Stimulated activated naive CD8-positive, alpha-beta T cell treated with anti-CD3 and anti-CD28 coated beads, Interleukin-15, Interleukin-2, amounts not matched to agents 100 ng/mL and 50 ng/mL, for 24 hours (primary cell): ENCODE measurements at regions not wholly inside any gene's neighbourhood (a gene's known extent, or its start where the extent isn't known, plus 50 kb on each side); places are given as distances from the start of the nearest gene placed in this dataset.

Experiments used
- H3K27ac Mint-ChIP-seq: one replicate; pipeline ENCODE4 v1.8.0; 2021; ENCODE audit warnings: mild to moderate bottlenecking, mixed read lengths
- H3K27me3 Mint-ChIP-seq: one replicate; pipeline ENCODE4 v1.8.0; 2021; ENCODE audit warnings: mixed read lengths
- H3K36me3 Mint-ChIP-seq: one replicate; pipeline ENCODE4 v1.8.0; 2021; ENCODE audit warnings: low read depth, mixed read lengths
- H3K4me1 Mint-ChIP-seq: one replicate; pipeline ENCODE4 v1.8.0; 2021; ENCODE audit warnings: low read depth, mixed read lengths
- H3K4me3 Mint-ChIP-seq: one replicate; pipeline ENCODE4 v1.8.0; 2021; ENCODE audit warnings: mild to moderate bottlenecking, mixed read lengths
- H3K9me3 Mint-ChIP-seq: one replicate; pipeline ENCODE4 v1.8.0; 2021; ENCODE audit warnings: mixed read lengths

DNA sequence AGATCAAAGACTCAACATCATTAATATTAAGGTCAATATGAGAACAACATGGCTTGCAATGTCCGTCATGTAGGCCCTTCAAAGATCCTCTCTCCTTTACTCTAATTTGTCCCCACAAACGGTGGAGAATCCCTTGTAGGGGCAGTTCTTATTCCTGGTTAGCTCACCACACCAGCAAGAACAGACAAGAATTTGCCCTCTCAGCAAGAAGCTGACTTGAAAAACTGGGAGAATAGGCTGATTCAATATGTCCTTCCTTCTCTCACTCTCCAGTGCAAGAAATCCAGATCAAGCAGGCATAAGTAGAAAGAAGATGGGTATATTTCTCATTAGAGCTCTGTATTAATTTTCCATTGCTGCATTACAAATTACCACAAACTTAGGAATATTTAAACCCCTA is 704.2 kb upstream of the SLIT2 start:
- Mint-ChIP-seq H3K27ac (no peak overlapping the region), H3K36me3 (no peaks in the 10 kb centered on the region), H3K4me3 (no peak overlapping the region), H3K4me1 (no peaks in the 10 kb centered on the region), H3K27me3 (no peaks in the 10 kb centered on the region), H3K9me3 (peaks cover 18% of the 10 kb centered on the region)

DNA sequence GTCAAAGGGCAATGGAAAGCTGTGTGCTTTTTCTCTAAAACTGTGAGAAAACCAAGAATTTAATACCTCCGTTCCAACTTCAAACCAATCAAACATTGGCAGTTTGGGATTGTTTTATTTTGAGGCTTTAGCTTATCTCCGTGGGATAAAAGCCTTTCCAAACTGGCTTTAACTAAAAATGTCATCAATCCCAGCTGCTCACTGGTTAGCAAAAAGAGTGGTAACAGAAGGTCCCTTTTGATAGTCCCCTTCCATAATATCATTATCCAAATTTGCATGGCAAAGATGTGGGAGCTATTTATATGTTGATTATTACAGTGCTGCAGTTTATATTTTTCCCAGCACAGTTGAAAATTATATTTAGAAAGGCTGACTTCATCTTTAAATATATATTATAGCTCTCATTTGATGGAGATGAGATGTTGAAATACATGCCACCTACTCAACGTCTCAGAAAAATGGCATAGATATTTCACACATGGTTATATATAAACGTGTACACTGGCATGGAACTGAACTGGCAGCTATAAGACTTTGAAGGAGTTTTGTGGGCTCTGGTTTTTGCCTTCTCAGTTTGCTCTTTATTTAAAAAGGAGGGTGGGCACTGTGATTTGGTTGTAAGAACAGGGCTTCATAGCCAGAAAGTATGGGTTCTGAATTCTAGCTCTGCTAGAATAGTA is 707.1 kb upstream of the SLIT2 start:
- H3K9me3 Mint-ChIP-seq: peaks cover 15% of the 10 kb centered on the region

DNA sequence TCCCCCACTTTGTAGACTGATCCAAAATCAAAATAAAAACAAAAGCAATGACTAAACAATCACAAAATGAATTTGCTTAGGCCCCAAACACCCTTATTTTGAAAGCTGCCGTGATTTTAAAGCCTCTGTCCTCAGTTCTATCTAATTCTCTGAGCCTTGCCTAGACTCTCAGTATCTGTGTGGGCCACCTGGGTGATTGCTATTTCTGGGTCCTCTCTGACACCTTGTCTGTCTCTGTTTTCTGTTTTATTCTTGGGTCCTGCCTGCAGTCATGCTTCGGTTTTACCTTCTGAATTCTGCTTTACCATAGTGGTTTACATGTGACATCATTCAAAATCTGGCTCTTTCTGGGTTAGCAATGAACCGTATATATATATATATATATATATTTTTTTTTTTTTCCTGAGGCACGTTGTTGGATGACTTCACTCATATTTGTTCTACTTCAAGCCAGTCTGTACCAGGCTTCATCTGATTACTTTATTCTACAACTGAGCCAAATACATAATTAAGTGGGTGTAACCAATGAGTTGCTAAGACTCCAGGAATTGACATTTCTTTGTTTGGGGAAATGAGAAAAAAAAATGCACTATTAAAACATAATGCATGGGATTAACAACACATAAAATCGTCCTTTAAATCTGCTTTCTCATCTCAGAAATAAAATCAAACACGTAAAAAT is 710.7 kb upstream of the SLIT2 start:
- Mint-ChIP-seq H3K27ac (no peak overlapping the region), H3K4me1 (no peaks in the 10 kb centered on the region)

More for the DNA sequence above, 707.1 kb upstream of the SLIT2 start:
- H3K27me3 Mint-ChIP-seq: no peaks in the 10 kb centered on the region
- no peaks in the 10 kb centered on the region for H3K4me1 Mint-ChIP-seq
- no peaks in the 10 kb centered on the region for H3K36me3 Mint-ChIP-seq
- H3K27ac Mint-ChIP-seq: no peak overlapping the region
- H3K4me3 Mint-ChIP-seq: no peak overlapping the region

DNA sequence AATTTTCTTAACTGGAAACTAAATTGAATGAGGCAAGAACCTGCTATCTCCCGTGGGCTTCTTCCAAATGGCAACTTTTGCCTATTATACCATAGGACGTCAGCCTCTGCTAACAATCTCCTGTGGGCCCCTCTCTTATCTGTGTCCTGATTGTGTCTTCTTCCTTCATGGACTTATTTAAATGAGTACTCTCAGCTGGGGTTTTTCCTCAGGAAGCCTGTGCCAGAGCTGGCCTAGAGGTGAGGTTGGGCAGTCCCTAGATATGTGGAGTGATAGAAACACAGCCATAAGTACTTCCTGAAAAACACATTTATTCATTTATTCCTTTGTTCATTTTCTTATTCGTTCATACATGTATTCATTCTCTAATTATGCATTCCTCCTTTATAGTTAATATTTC is 712.5 kb upstream of the SLIT2 start:
- peaks cover 10% of the 10 kb centered on the region for H3K9me3 Mint-ChIP-seq
- H3K27me3 Mint-ChIP-seq: no peaks in the 10 kb centered on the region
- no peak overlapping the region for H3K27ac Mint-ChIP-seq
- H3K4me3 Mint-ChIP-seq: no peak overlapping the region
- H3K36me3 Mint-ChIP-seq: no peaks in the 10 kb centered on the region
- no peaks in the 10 kb centered on the region for H3K4me1 Mint-ChIP-seq

More for the DNA sequence above, 710.7 kb upstream of the SLIT2 start:
- Mint-ChIP-seq H3K4me3 (no peak overlapping the region), H3K36me3 (no peaks in the 10 kb centered on the region), H3K9me3 (peaks cover 13% of the 10 kb centered on the region), H3K27me3 (no peaks in the 10 kb centered on the region)

DNA sequence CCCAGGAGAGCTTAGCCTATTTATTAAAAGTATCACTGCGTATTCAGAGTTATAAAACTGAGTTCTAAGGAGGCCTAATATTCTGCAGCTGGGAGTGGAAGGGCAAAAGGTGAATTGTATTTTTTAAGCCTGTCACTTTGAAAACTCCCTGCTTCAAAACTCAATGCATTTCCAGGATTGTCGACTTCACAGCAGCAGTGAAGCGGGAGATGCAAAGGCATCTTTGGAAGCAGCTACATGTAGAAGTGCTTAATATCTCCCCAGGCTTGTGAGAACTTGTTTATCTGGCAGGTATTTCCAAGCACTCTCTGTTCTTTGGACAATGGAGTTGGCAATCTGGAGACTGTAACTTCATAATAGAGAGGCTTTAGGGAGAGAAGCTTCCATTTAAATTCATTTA is 717.5 kb upstream of the SLIT2 start:
- Mint-ChIP-seq H3K36me3 (no peaks in the 10 kb centered on the region), H3K9me3 (peaks cover 6% of the 10 kb centered on the region), H3K4me3 (no peak overlapping the region), H3K27me3 (no peaks in the 10 kb centered on the region), H3K27ac (no peak overlapping the region), H3K4me1 (no peaks in the 10 kb centered on the region)

DNA sequence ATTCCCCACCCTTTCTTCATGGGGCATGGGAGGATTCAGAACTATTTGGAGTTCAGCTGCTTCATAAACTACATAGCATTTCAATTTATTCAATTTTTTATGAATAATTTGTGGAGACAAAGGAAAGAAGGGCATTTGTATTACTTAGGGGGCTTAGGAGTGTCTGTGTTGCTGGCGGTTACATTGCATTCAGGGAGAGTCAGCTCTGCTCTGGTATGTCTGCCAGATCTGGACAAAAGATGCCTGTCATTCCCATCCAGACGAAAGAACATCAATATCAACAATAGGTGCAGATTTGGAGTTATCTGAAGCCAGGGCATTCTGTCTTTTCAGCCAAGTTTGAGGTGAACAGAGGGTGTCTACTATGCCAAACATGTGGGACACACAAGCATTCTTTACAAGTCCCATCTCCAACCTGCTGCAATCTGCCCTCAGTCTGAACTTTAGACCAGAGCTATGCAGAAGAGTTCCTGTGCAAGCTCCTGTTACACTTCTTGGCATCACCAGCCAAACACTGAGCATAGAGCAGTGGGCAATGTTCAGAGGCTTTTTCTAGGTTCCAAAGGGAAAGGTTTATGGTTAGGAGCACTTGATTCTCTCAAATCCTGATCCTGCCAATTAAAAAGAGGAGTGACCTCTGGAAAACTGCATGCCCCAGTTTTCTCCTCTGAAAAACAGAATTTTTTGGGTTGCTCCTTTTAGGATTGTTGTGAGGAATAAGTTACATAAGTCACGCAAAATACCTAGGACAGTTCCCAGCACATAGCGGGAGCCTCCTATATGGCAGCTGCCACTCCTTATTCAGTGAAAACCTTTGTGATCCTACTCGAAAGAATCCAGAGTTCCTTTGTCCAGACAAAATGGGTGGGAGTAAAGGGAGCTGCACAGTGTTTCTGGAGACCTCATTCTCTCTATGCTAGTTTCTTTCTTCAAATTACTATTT is 719.5 kb upstream of the SLIT2 start:
- Mint-ChIP-seq H3K27me3 (no peaks in the 10 kb centered on the region), H3K9me3 (peaks cover 6% of the 10 kb centered on the region), H3K36me3 (no peaks in the 10 kb centered on the region), H3K4me1 (no peaks in the 10 kb centered on the region), H3K27ac (no peak overlapping the region), H3K4me3 (no peak overlapping the region)

DNA sequence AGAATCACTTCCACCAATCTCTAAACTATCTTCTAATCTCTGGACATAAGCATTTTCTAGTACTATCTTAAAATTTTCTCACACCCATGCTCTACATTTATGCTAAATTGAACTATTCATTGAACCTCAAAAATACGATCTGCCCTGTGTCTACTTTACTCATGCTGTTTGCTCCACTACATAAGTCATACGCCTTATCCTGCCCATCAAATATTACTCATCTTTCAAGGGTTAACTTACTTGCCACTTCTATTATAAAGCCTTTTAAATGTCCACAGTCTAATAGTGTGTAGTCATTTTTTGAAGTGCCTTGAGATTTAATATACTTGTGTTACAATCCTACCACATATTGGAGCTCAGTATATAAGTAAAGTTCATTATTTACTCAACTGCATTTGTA is 727.7 kb upstream of the SLIT2 start:
- Mint-ChIP-seq H3K36me3 (no peaks in the 10 kb centered on the region), H3K4me3 (no peak overlapping the region), H3K4me1 (no peaks in the 10 kb centered on the region), H3K27ac (no peak overlapping the region), H3K27me3 (no peaks in the 10 kb centered on the region), H3K9me3 (peaks cover 10% of the 10 kb centered on the region)

DNA sequence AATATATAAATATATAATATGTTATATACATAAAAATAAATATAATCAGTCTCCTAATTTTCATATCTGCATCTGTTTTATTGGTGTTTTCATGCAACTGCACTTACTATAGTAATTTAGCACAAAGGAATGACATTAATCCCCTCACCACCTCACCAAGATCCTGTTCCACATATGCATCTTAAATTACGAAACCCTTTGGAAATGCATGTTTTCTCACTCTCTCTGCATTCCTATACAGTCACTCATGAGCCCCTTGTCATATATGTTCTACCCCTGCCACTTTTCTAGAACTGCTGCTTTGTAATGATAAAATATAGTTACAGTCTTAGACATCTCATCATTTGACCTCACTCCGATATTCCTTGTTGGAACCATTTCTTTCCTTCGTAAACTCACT is 728.7 kb upstream of the SLIT2 start:
- H3K27me3 Mint-ChIP-seq: no peaks in the 10 kb centered on the region
- H3K4me3 Mint-ChIP-seq: no peak overlapping the region
- no peaks in the 10 kb centered on the region for H3K36me3 Mint-ChIP-seq
- H3K9me3 Mint-ChIP-seq: peaks cover 10% of the 10 kb centered on the region
- H3K27ac Mint-ChIP-seq: no peak overlapping the region
- H3K4me1 Mint-ChIP-seq: no peaks in the 10 kb centered on the region

DNA sequence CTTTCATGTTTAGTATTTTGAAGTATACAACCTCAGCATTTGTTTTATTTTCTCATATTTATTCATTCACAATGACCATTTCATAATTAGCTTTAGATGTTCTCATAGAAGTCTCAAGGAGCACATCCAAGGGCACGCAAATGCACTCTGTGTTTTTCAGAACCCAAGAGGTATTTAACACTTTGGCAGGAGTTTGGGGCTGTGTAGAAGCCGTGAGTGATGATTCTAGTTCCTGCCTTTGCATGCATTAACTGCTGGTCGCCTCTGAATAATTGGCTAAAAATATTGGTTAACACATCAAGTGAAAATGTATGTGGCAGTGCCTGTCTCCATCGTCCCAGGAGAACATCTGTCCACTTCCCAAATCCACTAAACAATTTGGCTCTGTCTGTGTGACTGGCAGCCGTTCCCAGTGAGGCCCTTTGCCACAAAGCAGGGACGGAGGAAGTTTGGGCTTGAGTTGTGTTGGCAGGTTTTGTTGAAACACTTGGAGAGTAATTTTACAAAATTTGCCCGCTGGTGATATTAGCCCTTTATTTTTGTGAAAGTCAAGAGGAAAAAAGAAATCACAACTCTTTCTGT is 730.7 kb upstream of the SLIT2 start:
- no peak overlapping the region for H3K27ac Mint-ChIP-seq
- no peaks in the 10 kb centered on the region for H3K4me1 Mint-ChIP-seq
- no peaks in the 10 kb centered on the region for H3K36me3 Mint-ChIP-seq
- H3K9me3 Mint-ChIP-seq: peaks cover 10% of the 10 kb centered on the region
- H3K4me3 Mint-ChIP-seq: no peak overlapping the region
- no peaks in the 10 kb centered on the region for H3K27me3 Mint-ChIP-seq

DNA sequence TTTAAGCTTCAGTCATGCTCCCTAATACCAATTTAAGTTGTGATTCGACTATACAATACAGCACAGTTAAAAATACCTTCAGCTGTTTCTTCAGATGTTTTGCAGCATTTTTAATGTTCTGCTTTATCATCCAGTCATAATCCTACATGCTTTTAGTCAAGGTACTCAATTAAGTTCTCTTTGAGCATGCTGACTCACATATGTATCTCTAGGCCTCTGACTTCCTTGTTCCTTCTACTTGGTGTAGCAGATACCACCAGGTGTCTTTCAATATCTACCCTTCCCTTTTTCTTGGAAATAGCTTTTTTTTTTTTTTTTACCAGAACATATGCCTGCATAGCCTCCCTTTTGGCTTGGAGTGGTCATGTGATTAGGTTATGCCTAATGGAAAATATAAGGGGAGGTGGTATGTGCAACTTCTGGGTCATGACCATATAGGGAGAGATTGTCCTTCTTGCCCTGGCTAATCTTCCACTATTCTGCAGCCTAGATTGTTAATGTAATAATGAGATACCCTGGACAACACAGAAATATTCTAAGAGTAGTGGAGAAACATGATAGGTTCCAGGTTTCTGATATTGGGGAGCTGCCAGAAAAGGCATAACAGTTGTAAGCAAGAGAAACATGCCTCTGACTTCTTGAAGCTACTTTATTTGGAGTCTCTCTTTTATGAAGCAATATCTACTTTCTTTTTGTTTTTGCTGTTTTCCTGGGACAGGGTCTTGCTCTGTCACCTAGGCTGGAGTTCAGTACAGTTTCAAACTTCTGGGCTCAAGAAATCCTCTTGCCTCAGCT is 737.2 kb upstream of the SLIT2 start:
- Mint-ChIP-seq H3K36me3 (no peaks in the 10 kb centered on the region), H3K27ac (no peak overlapping the region), H3K27me3 (no peaks in the 10 kb centered on the region), H3K4me1 (no peaks in the 10 kb centered on the region), H3K9me3 (peaks cover 3% of the 10 kb centered on the region), H3K4me3 (no peak overlapping the region)

DNA sequence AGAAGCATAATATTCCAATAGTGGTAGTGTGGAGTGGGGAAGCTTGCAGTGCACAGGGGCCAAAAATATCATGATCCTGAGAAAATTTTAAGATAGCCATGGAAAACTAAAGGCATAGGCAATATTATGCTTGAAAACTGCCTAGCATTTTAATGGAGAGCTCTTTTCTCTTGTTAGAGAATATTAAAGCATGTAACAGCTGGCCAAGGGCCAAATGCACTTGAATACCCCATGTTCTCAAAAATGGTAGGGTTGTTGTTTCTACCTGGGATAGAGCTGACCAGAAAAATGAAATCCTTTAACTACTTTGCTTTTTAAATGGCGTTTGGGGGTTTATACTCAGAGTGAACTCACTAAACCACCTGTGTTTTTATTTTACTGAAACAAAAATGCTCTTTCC is 739.6 kb upstream of the SLIT2 start:
- Mint-ChIP-seq H3K27me3 (no peaks in the 10 kb centered on the region), H3K9me3 (peaks cover 3% of the 10 kb centered on the region), H3K4me3 (no peak overlapping the region), H3K36me3 (no peaks in the 10 kb centered on the region), H3K4me1 (no peaks in the 10 kb centered on the region), H3K27ac (no peak overlapping the region)

DNA sequence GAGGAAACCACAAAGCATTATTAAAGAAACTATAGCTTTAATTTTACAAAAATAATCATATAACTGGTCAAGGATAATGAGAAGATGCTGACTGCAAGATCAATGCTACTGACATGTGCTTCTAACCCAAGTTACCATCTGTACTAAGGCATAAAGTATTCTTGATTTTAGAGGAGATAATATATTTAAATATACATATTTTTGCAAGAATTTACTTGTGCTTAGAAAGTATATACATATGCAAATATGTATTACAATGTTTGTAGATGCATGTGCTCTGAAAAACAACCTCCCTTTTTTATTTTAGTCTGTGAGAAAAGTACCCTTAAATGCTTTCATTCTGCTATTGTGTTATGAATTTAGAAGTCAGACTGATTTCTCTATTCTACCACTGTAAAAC is 740.7 kb upstream of the SLIT2 start:
- no peak overlapping the region for H3K27ac Mint-ChIP-seq
- no peaks in the 10 kb centered on the region for H3K36me3 Mint-ChIP-seq
- H3K9me3 Mint-ChIP-seq: peaks cover 3% of the 10 kb centered on the region
- H3K27me3 Mint-ChIP-seq: no peaks in the 10 kb centered on the region
- H3K4me3 Mint-ChIP-seq: no peak overlapping the region
- no peaks in the 10 kb centered on the region for H3K4me1 Mint-ChIP-seq

DNA sequence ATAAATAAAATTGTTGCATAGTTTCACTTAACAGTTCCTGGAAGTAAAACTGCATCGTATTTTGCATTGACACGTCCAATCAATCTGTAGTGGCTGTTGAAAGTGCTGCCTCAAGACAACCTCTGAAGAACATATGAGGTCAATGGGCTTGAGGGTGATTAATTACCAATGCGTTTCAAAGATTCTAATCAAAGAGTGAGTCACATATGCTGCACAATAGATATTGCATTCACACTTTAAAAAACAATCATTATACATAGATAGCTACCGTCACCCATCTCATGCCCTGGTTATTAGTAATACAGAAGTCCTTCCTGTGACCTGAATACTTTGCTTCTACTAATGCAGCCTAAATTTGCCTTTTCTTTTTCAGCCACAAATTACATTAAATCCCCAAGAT is 743.3 kb upstream of the SLIT2 start:
- Mint-ChIP-seq H3K36me3 (no peaks in the 10 kb centered on the region), H3K9me3 (peaks cover 3% of the 10 kb centered on the region), H3K4me3 (no peak overlapping the region), H3K27me3 (no peaks in the 10 kb centered on the region), H3K4me1 (no peaks in the 10 kb centered on the region), H3K27ac (no peak overlapping the region)

DNA sequence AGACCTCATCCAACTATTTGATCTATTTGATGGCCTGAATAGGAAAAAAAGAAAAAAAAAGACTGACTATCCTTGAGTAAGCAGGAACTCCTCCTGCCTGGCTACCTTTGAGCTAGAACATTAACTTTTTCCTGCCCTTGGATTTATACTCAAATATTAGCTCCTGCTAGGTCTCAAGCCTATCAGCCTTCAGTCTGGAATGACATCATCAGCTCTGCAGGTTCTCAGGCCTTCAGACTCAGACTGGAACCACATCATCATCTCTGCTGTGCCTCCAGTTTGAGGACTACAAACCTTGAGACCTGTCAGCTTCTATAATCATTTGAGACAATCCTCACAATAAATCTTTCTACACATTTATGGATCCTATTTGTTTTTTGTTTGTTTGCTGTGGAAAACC is 754.0 kb upstream of the SLIT2 start:
- no peaks in the 10 kb centered on the region for H3K27me3 Mint-ChIP-seq
- H3K4me3 Mint-ChIP-seq: no peak overlapping the region
- peaks cover 13% of the 10 kb centered on the region for H3K9me3 Mint-ChIP-seq
- H3K4me1 Mint-ChIP-seq: no peaks in the 10 kb centered on the region
- H3K27ac Mint-ChIP-seq: no peak overlapping the region
- no peaks in the 10 kb centered on the region for H3K36me3 Mint-ChIP-seq
